A172 (cell line): ENCODE measurements at regions not wholly inside any gene's neighbourhood (a gene's known extent, or its start where the extent isn't known, plus 50 kb on each side); places are given as distances from the start of the nearest gene placed in this dataset.
"Not testable (repeated sequence)": the region's sequence is repeated elsewhere in the genome, so short reads cannot be mapped to it uniquely, and the experiment has no call there.

Experiments used
- DNase-seq: peaks from one replicate; pipeline ENCODE4 v3.0.0-alpha.2; 2015; ENCODE audit warnings: low spot score

DNA sequence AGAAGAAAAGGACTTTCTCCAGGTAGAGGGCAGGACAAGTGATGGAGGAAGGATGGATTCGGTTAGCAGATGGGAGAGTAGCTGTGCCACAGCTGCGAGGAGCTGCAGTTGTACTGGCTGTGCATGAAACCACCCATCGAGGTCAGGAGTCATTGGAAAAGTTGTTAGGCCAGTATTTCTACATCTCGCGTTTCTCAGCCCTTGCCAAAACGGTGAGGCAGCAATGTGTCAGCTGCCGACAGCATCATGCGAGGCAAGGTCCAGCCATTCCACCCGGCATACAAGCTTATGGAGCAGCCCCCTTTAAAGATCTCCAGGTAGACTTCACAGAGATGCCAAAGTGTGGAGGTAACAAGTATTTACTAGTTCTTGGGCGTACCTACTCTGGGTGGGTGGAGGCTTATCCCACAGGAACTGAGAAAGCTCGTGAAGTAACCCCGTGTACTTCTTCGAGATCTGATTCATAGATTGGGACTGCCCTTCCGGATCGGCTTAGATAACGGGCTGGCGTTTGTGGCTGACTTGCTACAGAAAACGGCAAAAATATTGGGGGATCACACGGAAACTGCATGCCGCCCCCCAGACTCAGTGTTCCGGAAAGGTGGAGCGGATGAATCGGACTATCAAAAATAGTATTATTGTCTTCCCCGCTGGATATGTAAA is 105.0 kb upstream of the HMX1 start:
- not testable (repeated sequence) for DNase-seq

DNA sequence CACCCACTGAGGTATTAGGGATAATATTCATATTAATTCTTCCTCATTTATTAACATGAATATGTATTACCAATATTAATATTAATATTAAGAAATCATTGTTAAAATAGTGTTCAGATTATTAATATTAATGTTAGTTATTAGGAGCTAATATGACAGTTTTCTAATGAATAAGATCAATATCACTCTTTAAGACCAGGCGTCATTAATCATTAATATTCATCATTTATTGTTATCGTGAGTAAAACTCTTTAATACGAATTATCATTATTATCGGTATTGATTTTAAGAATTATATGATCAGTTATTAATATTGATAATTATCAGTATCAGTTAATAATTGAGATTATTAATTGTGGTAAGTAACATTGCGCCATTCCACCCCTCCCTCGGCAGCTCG is 101.0 kb upstream of the HMX1 start:
- not testable (repeated sequence) for DNase-seq

- DNase-seq: not testable (repeated sequence)
Observed at GRCh38 chr4:8965896-8966295, 94.3 kb upstream of the HMX1 start.

GRCh38 chr4:8964201-8964788 is 92.7 kb upstream of the HMX1 start:
- not testable (repeated sequence) for DNase-seq

- not testable (repeated sequence) for DNase-seq
Observed at GRCh38 chr4:8963533-8963932, 91.9 kb upstream of the HMX1 start.

- DNase-seq: peak; percentile 29
Observed at GRCh38 chr4:8961343-8961742, 89.7 kb upstream of the HMX1 start.

DNA sequence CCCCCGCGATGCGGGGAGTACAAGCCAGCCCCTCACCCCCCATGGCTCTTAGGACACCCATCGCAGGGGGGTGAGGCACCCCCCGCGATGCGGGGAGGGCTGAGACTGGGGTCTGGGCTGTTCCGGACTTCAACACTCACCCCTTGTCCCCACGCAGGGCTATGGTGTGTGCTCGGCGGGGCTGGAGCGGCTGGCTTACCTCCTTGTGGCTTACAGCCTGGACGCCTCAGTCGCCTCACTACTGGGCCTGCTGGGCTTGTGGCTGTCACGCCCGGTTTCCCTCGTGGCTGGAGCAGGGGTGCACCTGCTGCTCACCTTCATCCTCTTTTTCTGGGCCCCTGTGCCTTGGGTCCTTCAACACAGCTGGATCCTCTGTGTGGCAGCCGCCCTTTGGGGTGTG is 87.8 kb upstream of the HMX1 start:
- DNase-seq: not testable (repeated sequence)

DNA sequence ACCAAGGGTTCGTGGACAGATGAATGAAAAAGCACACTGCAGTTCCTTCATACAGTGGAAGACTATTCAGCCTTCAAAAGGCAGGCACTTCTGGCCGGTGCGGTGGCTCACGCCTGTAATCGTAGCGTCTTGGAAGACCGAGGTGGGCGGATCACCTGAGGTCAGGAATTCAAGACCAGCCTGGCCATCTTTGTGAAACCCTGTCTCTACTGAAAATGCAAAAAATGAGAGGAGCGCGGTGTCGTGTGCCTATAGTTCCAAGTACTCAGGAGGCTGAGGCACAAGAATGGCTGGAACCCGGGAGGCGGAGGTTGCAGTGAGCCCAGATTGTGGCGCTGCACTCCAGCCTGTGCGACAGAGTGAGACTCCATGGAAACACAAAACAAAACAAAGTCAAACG is 82.4 kb upstream of the HMX1 start:
- not testable (repeated sequence) for DNase-seq

DNA sequence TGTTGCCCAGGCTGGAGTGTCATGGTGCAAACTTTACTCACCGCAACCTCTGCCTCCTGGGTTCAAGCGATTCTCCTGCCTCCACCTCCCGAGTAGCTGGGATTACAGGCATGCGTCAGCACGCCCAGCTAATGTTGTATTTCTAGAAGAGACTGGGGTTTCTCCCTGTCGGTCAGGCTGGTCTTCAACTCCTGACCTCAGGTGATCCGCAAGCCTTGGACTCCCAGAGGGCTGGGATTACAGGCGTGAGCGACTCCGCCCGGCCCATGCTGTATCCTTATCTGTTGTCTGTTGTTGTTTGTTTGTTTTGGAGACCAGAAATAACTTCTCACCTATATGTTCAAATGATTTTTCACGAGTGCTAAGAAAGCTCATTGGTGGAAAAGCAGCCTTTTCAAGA is 81.2 kb upstream of the HMX1 start:
- DNase-seq: not testable (repeated sequence)

GRCh38 chr4:8952109-8952508 is 80.5 kb upstream of the HMX1 start:
- not testable (repeated sequence) for DNase-seq

GRCh38 chr4:8945506-8945905 is 73.9 kb upstream of the HMX1 start:
- DNase-seq: peak; percentile 29

GRCh38 chr4:8943367-8943766 is 71.7 kb upstream of the HMX1 start:
- not testable (repeated sequence) for DNase-seq

GRCh38 chr4:8942088-8942487 is 70.4 kb upstream of the HMX1 start:
- DNase-seq: not testable (repeated sequence)

- DNase-seq: not testable (repeated sequence)
Observed at GRCh38 chr4:8941492-8941805, 69.8 kb upstream of the HMX1 start.

- DNase-seq: no peak
Observed at GRCh38 chr4:8940792-8941491, 69.3 kb upstream of the HMX1 start.

DNA sequence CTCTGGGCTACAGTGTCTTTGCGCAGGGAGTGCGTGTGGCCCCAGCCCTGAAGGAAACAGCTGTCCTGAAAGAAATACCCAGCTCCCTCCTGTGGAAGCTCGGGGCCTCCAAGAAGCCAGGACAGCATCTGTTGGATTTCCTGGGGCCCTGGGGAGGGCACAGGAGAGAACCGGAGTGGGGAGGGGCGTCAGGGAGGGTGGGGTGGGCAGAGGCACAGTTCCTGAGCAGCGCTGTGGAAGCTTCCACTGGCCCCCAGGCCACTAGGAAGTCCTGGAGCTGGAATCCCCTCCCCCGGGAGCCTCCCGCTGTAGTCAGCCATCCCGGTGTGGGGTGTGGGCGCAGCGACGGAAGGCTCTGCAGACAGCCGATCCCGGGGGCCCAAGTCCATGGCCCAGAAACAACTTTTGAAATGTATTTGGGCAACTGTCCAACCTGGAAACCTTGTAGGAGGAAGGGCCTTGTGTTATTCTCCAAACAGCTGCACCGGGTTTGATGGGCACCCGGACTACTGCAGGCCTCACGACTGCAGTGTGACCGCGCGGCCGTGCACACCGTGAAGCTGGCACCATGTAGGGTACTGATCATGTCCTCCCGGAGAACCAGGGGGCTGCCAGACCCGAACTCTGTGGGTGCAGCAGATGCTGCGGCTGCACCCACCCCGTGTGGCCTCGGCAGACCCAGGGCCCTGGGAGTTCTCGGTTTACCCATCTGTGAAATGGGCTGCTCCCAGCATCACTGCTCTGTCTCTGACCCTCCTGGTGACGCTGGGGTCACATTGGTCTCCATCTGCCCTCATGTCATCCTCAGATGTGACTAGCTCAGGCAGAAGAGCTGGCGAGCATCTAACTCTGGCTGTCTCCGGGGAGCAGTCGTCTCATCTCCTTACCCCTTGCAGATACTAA is 68.5 kb upstream of the HMX1 start:
- no peak for DNase-seq

GRCh38 chr4:8939160-8939839 is 67.7 kb upstream of the HMX1 start:
- no peak for DNase-seq

DNA sequence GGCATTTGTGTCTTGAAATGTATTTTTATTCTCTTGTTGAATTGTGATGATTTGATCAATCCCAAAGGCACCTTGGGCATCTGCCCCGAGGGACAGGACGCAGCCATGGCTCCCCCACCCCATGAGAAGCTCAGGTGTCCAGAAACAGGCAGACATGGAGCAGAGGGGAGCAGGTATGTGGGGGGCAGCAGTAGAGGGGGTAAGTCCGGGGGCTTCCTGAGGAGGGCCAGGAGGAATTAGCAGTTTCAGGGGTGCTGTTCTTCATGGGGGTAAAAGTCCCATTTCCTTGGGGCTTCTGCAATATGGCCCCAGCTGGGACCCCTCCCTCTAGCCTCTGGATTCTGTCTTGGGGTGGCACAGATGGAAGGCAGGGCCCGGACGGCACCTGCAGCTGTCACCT is 67.0 kb upstream of the HMX1 start:
- no peak for DNase-seq

GRCh38 chr4:8938137-8938536 is 66.5 kb upstream of the HMX1 start:
- no peak for DNase-seq

DNA sequence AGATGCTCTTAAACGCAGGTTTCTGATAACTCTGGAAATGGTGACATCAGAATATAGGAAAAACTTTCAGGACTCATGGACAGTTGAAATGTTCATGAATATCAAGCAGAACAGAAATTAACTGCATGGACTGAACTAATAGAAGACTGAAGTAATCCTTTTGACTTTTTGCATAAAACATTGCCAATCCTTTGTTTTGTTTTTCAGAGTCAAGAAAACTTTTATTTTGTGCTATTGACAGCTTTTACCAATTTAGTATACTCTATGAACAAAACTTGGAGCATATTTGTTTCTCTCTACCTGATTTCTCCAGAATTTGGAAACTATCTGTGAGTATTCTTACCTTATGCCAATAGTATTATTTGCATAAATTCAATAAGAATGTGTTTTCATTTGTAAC is 61.2 kb upstream of the HMX1 start:
- DNase-seq: no peak

- DNase-seq: no peak
Observed at GRCh38 chr4:8928074-8928473, 56.4 kb upstream of the HMX1 start.

GRCh38 chr4:8922481-8922880 is 50.8 kb upstream of the HMX1 start:
- DNase-seq: no peak
